ENCODE measurements at regions not wholly inside any gene's neighbourhood (a gene's known extent, or its start where the extent isn't known, plus 50 kb on each side); places are given as distances from the start of the nearest gene placed in this dataset.

DNA sequence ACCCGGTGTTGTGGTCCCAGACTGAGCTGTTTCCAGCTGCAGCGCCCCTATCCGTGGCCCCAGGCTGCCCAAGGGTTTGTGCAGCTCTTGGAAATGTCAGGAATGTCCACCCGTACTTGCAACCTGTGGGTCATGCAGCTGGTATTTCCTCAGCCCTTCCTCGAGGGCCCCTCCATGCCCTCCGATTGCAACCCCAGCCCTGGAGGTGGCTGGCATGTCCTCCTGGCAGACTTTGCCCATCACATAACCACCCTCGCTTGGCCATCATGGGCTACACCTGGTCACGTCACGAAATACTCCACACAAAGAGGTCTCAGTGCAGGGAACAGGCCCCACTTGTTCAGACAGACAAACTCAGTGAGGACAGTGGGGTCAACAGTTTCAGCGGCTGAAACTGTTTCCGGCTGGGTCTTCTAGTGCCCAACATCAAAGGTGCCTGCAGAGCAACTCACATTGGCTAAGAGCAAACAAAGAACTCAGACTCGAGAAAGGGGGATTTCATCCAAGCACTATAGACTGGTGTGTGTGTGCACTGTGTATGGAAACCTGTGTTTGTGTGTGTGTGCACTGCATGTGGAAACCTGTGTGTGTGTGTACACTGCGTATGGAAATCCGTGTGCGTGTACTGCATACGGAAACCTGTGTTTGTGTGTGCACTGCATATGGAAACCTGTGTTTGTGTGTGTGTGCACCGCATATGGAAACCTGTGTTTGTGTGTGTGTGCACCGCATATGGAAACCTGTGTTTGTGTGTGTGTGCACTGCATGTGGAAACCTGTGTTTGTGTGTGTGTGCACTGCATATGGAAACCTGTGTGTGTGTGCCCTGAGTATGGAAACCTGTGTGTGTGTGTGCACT is 72.8 kb upstream of the CCND1 start (continued):
- TF ChIP-seq, protein P1, sequence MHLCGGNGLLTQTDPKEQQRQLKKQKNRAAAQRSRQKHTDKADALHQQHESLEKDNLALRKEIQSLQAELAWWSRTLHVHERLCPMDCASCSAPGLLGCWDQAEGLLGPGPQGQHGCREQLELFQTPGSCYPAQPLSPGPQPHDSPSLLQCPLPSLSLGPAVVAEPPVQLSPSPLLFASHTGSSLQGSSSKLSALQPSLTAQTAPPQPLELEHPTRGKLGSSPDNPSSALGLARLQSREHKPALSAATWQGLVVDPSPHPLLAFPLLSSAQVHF (CRISPR knock-in tag; IDR thresholded peaks at IDR 0.05) = peak; percentile 72; the same call in 1 of the 2 replicates
- TF ChIP-seq SMAD1 (CRISPR knock-in tag; IDR thresholded peaks at IDR 0.05; ENCODE audit: borderline replicate concordance, low read depth) (peak; percentile 46; the same call in 1 of the 2 replicates), TARDBP (CRISPR knock-in tag; IDR thresholded peaks at IDR 0.05) (no peak), HNF4G (IDR thresholded peaks at IDR 0.05; ENCODE audit: borderline replicate concordance, low read depth, low read length) (peak; percentile 20; the same call in 1 of the 2 replicates), HNF4G (CRISPR knock-in tag; IDR thresholded peaks at IDR 0.05; ENCODE audit: borderline replicate concordance, low read depth) (no peak; the same call in 1 of the 2 replicates), SALL2 (CRISPR knock-in tag; IDR thresholded peaks at IDR 0.05) (no peak), FOXC1 (CRISPR knock-in tag; IDR thresholded peaks at IDR 0.05; ENCODE audit: borderline replicate concordance) (no peak), ZNF296 (CRISPR knock-in tag; conservative IDR thresholded peaks at IDR 0.05) (no peak), HNRNPL (IDR thresholded peaks at IDR 0.05; ENCODE audit: low read depth, low read length) (peak; percentile 100), TP53 (CRISPR knock-in tag; conservative IDR thresholded peaks at IDR 0.05) (no peak), MED8 (CRISPR knock-in tag; IDR thresholded peaks at IDR 0.05; ENCODE audit: insufficient replicate concordance) (no peak), FOXP1 (IDR thresholded peaks at IDR 0.05) (no peak), FOXP1 (CRISPR knock-in tag; IDR thresholded peaks at IDR 0.05) (peak; percentile 46; the same call in 1 of the 2 replicates), KDM6A (CRISPR knock-in tag; IDR thresholded peaks at IDR 0.05; ENCODE audit: low read depth) (0 out of 2 replicates have a peak, but pooled peaks have one; percentile 49), ZNF766 (CRISPR knock-in tag; IDR thresholded peaks at IDR 0.05; ENCODE audit: borderline replicate concordance) (no peak), ZFP1 (CRISPR knock-in tag; IDR thresholded peaks at IDR 0.05) (no peak), ZNF552 (CRISPR knock-in tag; IDR thresholded peaks at IDR 0.05; ENCODE audit: borderline replicate concordance) (0 out of 2 replicates have a peak, but pooled peaks have one; percentile 36)
- TF ChIP-seq, protein P2, sequence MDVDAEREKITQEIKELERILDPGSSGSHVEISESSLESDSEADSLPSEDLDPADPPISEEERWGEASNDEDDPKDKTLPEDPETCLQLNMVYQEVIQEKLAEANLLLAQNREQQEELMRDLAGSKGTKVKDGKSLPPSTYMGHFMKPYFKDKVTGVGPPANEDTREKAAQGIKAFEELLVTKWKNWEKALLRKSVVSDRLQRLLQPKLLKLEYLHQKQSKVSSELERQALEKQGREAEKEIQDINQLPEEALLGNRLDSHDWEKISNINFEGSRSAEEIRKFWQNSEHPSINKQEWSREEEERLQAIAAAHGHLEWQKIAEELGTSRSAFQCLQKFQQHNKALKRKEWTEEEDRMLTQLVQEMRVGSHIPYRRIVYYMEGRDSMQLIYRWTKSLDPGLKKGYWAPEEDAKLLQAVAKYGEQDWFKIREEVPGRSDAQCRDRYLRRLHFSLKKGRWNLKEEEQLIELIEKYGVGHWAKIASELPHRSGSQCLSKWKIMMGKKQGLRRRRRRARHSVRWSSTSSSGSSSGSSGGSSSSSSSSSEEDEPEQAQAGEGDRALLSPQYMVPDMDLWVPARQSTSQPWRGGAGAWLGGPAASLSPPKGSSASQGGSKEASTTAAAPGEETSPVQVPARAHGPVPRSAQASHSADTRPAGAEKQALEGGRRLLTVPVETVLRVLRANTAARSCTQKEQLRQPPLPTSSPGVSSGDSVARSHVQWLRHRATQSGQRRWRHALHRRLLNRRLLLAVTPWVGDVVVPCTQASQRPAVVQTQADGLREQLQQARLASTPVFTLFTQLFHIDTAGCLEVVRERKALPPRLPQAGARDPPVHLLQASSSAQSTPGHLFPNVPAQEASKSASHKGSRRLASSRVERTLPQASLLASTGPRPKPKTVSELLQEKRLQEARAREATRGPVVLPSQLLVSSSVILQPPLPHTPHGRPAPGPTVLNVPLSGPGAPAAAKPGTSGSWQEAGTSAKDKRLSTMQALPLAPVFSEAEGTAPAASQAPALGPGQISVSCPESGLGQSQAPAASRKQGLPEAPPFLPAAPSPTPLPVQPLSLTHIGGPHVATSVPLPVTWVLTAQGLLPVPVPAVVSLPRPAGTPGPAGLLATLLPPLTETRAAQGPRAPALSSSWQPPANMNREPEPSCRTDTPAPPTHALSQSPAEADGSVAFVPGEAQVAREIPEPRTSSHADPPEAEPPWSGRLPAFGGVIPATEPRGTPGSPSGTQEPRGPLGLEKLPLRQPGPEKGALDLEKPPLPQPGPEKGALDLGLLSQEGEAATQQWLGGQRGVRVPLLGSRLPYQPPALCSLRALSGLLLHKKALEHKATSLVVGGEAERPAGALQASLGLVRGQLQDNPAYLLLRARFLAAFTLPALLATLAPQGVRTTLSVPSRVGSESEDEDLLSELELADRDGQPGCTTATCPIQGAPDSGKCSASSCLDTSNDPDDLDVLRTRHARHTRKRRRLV (CRISPR knock-in tag; IDR thresholded peaks at IDR 0.05) = no peak
- TF ChIP-seq, protein P3, sequence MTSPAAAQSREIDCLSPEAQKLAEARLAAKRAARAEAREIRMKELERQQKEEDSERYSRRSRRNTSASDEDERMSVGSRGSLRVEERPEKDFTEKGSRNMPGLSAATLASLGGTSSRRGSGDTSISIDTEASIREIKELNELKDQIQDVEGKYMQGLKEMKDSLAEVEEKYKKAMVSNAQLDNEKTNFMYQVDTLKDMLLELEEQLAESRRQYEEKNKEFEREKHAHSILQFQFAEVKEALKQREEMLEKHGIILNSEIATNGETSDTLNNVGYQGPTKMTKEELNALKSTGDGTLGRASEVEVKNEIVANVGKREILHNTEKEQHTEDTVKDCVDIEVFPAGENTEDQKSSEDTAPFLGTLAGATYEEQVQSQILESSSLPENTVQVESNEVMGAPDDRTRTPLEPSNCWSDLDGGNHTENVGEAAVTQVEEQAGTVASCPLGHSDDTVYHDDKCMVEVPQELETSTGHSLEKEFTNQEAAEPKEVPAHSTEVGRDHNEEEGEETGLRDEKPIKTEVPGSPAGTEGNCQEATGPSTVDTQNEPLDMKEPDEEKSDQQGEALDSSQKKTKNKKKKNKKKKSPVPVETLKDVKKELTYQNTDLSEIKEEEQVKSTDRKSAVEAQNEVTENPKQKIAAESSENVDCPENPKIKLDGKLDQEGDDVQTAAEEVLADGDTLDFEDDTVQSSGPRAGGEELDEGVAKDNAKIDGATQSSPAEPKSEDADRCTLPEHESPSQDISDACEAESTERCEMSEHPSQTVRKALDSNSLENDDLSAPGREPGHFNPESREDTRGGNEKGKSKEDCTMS (CRISPR knock-in tag; conservative IDR thresholded peaks at IDR 0.05) = no peak
- TF ChIP-seq, protein P4, sequence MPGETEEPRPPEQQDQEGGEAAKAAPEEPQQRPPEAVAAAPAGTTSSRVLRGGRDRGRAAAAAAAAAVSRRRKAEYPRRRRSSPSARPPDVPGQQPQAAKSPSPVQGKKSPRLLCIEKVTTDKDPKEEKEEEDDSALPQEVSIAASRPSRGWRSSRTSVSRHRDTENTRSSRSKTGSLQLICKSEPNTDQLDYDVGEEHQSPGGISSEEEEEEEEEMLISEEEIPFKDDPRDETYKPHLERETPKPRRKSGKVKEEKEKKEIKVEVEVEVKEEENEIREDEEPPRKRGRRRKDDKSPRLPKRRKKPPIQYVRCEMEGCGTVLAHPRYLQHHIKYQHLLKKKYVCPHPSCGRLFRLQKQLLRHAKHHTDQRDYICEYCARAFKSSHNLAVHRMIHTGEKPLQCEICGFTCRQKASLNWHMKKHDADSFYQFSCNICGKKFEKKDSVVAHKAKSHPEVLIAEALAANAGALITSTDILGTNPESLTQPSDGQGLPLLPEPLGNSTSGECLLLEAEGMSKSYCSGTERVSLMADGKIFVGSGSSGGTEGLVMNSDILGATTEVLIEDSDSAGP (CRISPR knock-in tag; IDR thresholded peaks at IDR 0.05; ENCODE audit: borderline replicate concordance) = peak; percentile 71; the same call in 1 of the 2 replicates
